GM21360 (cell line): ENCODE measurements at regions not wholly inside any gene's neighbourhood (a gene's known extent, or its start where the extent isn't known, plus 50 kb on each side); places are given as distances from the start of the nearest gene placed in this dataset.
"Not testable (repeated sequence)": the region's sequence is repeated elsewhere in the genome, so short reads cannot be mapped to it uniquely, and the experiment has no call there.

ENCODE experiments used
- ATAC-seq: cut with Tn5 transposase; IDR thresholded peaks from one replicate; pipeline ENCODE4 v1.9.1; 2021; ENCODE audit warnings: mild to moderate bottlenecking, moderate library complexity; ENCODE audit not compliant: unreplicated experiment

GRCh38 chr21:6133373-6133772 is 4388.0 kb upstream of the TPTE start:
- ATAC-seq: not testable (repeated sequence)

DNA sequence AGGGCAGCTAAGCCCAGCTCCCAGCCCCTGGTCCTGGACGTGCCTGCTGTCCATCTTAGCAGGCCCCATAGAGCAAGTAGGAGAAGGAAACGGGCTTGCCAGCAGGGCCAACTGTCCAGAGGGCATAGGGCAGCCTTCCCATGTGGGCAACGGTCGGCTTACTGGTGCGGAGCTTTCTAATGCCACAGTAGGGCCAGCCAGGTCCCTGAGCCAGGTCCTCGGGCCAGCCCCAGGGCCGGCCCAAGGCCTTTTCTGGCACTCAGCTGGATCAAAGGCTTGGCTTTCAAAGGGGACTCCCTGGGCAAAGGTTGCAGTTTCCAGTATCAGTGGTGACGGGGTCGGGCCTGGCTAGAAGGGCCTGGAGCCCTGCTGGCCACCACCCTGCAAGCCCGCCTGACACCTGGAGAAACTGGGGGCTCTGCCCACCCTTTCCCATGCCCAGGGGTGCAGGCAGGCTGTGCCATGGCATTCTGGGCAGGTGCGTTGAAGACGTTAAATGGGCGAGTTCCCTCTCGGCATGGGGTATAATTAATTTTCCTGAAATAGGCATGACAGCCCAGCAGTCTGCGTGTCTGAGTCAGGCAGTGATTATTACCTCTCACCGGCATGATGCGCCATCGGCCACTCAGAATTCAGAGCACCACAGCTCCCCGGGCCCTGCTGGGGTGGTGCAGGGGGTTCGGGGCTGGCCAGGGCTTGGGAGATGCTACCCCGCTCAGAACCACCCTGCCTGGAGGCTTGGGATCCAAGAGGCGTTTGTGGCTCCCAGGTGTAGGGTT is 4387.3 kb upstream of the TPTE start:
- ATAC-seq: not testable (repeated sequence)

DNA sequence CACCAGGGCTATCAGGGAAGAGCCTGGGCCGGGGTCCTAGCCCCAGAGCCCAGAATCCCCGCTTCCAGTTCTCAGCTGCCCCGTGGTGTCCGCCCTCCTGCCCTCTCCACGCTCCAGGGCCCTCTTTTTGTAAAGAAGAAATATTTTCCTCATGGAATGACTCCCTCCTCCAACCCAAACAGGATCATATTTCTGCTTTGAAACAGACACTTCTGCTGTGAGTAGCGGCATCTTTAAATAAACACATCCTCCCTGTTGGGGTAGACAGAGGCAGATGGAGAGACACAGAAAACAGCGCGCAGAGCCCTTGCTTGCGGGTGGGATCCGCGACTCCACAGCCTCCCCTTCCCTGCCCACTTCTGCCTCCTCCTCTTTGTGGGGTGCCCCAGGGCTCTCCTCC is 4384.7 kb upstream of the TPTE start:
- ATAC-seq: not testable (repeated sequence)

GRCh38 chr21:6138244-6139136 is 4382.9 kb upstream of the TPTE start:
- not testable (repeated sequence) for ATAC-seq

GRCh38 chr21:6139331-6139730 is 4382.1 kb upstream of the TPTE start:
- not testable (repeated sequence) for ATAC-seq

DNA sequence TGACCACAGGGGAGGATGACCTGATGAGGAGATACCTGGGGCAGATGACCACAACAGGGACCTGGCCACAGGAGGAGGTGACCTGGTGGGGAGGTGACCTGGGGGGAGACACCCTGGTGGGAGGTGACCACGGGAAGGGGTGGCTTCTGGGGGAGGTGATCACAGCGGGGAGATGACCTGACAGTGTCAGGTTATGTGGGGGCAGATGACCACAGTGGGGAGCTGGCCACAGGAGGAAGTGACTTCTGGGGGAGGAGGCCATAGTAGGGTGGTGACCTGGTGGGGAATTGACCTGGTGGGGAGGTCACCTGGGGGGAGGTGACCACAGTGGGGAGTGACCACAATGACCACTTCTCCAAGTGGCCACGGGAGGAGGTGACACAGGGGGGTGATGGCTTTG is 4381.5 kb upstream of the TPTE start:
- not testable (repeated sequence) for ATAC-seq

- ATAC-seq: not testable (repeated sequence)
These were observed 4380.8 kb upstream of the TPTE start for GRCh38 chr21:6140467-6141137.

DNA sequence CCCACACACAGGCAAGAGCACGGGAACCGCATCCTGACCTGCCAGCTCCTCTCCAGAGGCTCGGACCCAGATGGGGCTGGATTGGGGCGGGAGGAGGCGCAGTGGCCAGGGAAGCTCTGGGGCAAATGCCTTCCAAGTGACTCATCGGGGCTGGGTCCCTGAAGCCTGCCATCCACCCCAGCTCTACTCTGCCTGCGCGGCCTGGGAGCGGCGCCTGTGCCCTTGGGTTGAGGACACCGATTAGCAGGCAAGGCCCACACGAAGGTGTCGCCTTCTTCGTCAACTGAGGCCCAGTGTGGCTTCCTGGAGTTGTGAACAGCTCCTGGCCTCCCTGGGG is 4380.3 kb upstream of the TPTE start:
- not testable (repeated sequence) for ATAC-seq

DNA sequence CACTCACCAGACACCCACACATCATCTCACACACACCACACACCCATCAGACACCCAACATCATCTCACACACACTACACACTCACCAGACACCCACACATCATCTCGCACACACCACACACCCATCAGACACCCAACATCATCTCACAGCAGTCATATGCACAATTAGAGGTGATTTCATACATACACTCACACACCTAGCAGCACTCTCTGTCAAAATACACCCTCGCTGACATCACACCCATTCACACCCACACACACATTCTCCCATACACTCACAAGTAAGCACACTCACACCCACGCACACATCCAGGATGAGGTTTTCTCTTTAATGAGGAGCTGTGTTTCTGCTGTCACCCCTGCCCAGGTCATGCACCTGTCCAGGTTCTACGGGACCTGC is 4368.2 kb upstream of the TPTE start:
- ATAC-seq: not testable (repeated sequence)

DNA sequence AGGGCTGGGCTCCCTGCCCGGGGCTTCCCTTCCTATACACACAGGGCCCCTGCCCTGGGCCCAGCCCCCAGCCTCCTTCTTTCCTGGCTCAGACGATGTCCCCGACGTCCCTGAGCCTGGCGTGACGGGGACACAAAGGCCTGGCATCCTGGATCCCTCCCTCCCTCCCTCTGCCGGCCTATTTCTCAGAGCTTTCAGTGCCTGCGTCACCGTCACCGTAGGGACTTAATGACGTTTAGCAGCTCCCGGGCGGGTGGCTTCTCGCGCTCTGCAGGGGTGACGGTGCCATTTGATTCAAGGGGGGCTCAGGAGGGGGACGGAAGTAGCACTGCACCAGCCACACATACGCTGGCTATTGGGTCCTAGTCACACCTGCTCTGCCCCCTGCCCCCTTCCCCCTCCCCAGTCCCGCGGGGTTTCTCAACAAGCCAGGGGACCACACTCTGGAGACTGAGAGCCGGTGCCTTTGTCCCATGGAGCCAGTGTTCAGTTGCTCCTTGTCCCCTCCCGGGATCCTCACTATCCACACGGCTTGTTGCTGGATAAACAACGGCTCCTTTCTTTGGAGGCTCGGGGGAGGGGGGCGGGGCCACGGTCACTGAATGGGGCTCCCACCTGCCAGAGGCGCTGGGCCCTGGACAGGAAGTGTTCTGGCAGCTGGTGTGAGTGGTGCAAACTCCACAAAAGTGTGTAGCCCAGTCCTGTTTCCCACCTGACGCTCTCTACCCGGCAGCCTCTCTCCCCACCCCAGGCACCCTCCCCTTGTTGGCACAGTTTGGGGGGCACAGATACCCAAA is 4366.7 kb upstream of the TPTE start:
- ATAC-seq: not testable (repeated sequence)

DNA sequence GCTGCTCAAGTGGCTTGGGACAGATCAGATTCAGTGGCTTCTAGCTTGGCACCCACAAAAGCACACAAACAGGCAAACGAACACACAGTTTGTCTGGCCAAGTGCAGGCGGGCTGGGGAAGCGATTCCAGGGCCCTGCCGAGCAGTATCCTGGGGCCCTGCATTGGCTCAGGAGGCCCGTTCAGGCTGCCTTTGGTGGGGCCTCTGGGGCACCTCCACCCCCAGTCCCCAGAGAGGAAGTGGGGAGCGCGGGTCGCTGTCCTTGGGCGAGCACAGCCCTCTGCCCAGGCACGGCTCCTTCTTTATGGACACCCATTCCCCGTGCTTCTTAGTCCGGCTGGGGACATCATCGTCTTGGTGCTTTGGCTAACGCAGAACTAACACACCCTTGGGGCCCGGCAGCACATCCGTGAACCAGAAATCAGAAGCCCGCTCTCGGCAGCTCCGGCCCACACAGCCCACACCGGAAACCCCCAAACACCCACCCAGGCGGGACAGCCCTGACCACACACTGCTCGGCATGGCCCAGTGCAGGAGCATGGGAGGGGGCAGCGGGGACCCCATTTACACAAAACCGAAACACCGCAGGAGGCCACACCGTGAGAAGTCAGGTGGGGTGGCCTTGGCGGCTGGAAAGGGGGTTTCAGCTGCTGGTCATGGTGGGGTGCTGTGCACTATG is 4364.5 kb upstream of the TPTE start:
- ATAC-seq: not testable (repeated sequence)

- ATAC-seq: not testable (repeated sequence)
These were observed 4363.9 kb upstream of the TPTE start for GRCh38 chr21:6157515-6157914.

GRCh38 chr21:6158171-6158570 is 4363.2 kb upstream of the TPTE start:
- not testable (repeated sequence) for ATAC-seq
